Epithelial cell of proximal tubule (primary cell): ENCODE measurements at regions not wholly inside any gene's neighbourhood (a gene's known extent, or its start where the extent isn't known, plus 50 kb on each side); places are given as distances from the start of the nearest gene placed in this dataset.

Source experiments
- DNase-seq: peaks from one replicate; pipeline ENCODE4 v3.0.0-alpha.2; 2011; ENCODE audit warnings: low read depth
- H3K4me3 ChIP-seq: 2 replicates; pipeline ENCODE4 v1.5.1; 2011; ENCODE audit warnings: low read depth, mild to moderate bottlenecking, low read length
- TF ChIP-seq, protein P1 (sequence below): conservative IDR thresholded peaks from 2 replicates; pipeline ENCODE4 v1.5.1; 2012; ENCODE audit warnings: low read depth, mild to moderate bottlenecking, low read length

DNA sequence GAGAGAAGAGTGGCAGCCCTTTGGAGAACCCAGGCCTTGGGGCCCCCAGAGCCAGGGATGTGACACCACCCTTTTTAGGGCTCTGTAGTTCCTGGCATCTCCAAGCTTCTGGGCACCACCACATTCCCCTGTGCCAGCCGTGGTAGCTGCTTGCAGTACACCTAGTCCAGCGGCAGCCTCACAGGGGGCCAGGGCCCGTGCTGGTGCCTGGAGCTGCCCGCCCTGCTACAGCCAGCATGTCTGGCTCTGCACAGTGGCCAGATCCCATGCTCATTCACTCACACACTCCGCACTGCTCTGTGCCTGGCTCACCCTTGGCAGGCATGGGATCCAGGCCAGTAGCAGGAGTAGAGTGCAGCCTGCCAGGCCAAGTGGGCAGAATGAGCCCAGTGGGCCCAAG lies 351.6 kb upstream of the TMCO5A start:
- no peak overlapping the region for H3K4me3 ChIP-seq
- TF ChIP-seq, protein P1, sequence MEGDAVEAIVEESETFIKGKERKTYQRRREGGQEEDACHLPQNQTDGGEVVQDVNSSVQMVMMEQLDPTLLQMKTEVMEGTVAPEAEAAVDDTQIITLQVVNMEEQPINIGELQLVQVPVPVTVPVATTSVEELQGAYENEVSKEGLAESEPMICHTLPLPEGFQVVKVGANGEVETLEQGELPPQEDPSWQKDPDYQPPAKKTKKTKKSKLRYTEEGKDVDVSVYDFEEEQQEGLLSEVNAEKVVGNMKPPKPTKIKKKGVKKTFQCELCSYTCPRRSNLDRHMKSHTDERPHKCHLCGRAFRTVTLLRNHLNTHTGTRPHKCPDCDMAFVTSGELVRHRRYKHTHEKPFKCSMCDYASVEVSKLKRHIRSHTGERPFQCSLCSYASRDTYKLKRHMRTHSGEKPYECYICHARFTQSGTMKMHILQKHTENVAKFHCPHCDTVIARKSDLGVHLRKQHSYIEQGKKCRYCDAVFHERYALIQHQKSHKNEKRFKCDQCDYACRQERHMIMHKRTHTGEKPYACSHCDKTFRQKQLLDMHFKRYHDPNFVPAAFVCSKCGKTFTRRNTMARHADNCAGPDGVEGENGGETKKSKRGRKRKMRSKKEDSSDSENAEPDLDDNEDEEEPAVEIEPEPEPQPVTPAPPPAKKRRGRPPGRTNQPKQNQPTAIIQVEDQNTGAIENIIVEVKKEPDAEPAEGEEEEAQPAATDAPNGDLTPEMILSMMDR: no peak
- DNase-seq: no peak

DNA sequence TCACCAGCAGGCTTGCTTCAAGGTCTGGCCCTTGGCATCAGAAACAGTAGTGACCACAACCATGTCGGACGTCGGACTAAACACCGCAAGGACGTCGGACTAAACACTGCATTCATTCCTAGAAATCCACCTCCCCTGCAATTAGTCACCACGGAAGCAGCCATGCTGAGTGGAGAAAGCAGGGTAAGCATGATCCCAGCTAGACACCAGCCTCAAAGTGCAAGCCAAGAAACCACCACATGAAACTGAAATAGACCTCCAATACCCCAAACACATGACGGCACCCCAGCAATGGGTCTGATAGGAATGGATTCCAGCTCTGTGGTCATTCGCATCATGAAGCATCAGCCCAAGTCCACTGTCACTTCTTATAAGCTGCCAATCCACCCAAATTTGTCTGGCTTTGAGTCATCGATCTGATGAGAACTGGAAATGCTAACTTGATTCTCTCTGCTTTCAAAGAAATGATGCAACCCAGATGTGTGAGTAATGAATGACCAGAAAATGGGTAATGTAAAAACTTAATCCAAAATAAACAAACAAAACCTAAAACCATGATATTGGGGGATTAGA lies 348.3 kb upstream of the TMCO5A start:
- DNase-seq: no peak

DNA sequence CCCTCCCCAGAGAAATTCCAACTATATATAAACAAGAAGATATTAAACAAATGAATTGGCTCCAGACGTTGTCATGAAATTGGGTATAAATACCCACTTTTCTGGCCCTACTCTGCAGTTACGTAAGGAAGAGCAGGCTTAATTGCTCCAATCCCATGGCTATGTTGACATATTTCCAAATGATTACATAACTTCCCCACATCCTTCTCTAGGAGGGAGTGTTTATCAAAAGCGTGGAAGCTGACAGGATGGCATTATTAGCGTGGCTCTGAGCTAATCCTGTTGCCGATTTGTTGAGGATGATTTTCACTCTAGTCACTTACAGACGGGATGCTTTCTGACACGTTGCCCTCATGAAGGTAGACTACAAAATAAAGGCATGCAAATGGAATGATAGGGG lies 347.5 kb upstream of the TMCO5A start:
- no peak overlapping the region for H3K4me3 ChIP-seq
- TF ChIP-seq, protein P1: no peak
- DNase-seq: no peak

More for the DNA sequence above, 348.3 kb upstream of the TMCO5A start:
- H3K4me3 ChIP-seq: no peak overlapping the region
- TF ChIP-seq, protein P1: no peak

DNA sequence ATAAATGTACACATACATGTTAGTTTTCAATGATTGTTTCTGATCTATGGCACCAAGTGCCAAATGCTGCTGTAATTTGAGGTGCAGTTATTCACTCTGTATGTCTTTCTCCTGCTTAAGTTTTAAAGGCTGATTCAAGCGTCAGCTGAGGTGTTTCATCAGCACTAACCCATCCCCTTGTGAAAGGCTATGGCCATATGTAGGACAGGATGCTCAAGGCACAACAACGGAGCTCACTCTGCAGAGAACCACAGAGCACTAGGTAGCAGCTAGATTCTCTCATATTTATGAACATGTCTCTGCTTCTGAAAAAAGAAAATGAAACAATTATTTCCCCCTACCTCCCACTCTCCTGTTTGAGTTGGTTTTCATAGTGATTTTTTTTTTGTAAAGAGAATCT lies 340.0 kb upstream of the TMCO5A start:
- H3K4me3 ChIP-seq: no peak overlapping the region
- TF ChIP-seq, protein P1: no peak

DNA sequence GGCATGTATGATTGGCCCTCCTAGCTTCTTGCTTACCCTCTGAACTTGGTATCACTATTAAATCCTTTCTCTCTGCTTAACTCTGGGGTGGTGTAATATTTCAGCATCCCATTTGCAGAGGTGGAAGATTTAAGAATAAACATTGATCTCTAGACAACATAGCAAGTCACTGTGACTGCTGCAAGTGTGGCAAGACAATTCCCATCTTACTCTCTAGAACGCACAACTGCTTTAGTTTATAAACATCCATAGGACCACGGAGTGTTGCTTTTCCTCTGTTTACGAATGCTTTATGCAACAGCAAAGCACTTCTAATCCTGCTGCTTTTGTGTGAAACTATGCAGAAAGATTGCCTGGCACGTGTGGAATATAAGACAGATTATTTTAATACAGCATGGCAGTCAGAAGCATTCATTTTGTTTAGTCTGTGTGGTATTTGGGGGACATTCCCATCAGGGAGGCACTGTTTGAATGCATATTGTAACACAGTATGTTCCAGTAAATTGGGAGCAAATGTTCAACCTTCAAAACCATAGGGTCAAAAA lies 338.9 kb upstream of the TMCO5A start:
- no peak overlapping the region for H3K4me3 ChIP-seq
- TF ChIP-seq, protein P1: no peak
- no peak for DNase-seq

More for the DNA sequence above, 340.0 kb upstream of the TMCO5A start:
- no peak for DNase-seq

DNA sequence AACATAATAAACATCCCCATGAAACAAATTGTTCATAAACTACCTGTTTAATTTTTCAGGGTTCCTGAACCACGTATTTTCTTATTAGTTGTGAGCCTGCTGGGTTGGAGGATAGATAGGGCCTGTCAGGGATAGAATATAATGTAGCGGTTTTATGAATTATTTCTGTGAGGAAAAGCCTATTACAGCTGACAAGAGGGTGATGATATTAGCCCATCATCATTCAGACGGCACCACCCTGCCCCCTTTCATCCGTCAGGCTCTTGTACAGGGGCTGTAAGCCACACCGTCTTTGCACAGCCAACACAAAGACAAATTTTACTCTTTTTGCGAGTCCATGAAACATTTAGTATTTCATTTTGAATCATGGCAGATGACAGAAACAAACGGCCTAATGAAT lies 335.3 kb upstream of the TMCO5A start:
- H3K4me3 ChIP-seq: no peak overlapping the region
- no peak for DNase-seq
- TF ChIP-seq, protein P1: no peak

DNA sequence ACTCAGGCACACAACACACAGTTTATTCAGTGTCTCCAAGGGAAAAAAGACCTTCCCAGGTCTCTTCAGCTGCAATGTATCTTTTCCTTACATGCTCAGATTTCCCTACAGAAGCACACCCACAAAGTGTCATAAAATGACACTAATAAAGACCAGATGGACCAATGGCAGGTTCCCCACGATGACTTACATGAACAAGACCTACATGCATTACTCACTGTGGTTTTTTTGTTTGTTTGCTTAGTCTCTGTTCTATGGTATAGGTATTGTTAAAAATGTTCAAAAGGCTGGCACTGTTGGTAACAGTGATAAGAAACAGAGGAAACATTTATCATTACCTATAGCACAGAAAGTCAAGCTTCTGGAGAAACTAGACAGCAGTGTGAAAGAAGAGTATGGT lies 318.2 kb upstream of the TMCO5A start:
- H3K4me3 ChIP-seq: no peak overlapping the region
- TF ChIP-seq, protein P1: no peak
- no peak for DNase-seq
